Muscle layer of duodenum (tissue), 2 donors: ENCODE measurements at regions not wholly inside any gene's neighbourhood (a gene's known extent, or its start where the extent isn't known, plus 50 kb on each side); places are given as distances from the start of the nearest gene placed in this dataset.
"Not testable (repeated sequence)": the region's sequence is repeated elsewhere in the genome, so short reads cannot be mapped to it uniquely, and the experiment has no call there.

Source experiments
- H3K27ac ChIP-seq: one replicate; pipeline ENCODE4 v1.7.0; 2013; ENCODE audit warnings: mild to moderate bottlenecking, low read length
- H3K27me3 ChIP-seq: one replicate; pipeline ENCODE4 v1.7.0; 2013; ENCODE audit warnings: low read depth, mild to moderate bottlenecking, control low read depth, low read length
- H3K36me3 ChIP-seq, 2 donors: one replicate each; pipeline ENCODE4 v1.7.0; 2013; ENCODE audit warnings: low read length in 2 of 2, control low read depth in 1 of 2, mild to moderate bottlenecking in 1 of 2; ENCODE audit not compliant: insufficient read depth in 2 of 2, control insufficient read depth in 1 of 2
- H3K4me1 ChIP-seq, 2 donors: one replicate each; pipeline ENCODE4 v1.7.0; 2013; ENCODE audit warnings: low read length in 2 of 2, mild to moderate bottlenecking in 2 of 2, control low read depth in 1 of 2, moderate library complexity in 1 of 2; ENCODE audit not compliant: insufficient read depth in 2 of 2, control insufficient read depth in 1 of 2
- H3K4me3 ChIP-seq, 2 donors: one replicate each; pipeline ENCODE4 v1.7.0; 2013; ENCODE audit warnings: low read length in 2 of 2, low read depth in 1 of 2, mild to moderate bottlenecking in 1 of 2
- H3K9me3 ChIP-seq, 2 donors: one replicate each; pipeline ENCODE4 v1.7.0; 2013; ENCODE audit warnings: low read length in 2 of 2, control low read depth in 1 of 2, mild to moderate bottlenecking in 1 of 2; ENCODE audit not compliant: control insufficient read depth in 1 of 2
- donor health status: healthy.

DNA sequence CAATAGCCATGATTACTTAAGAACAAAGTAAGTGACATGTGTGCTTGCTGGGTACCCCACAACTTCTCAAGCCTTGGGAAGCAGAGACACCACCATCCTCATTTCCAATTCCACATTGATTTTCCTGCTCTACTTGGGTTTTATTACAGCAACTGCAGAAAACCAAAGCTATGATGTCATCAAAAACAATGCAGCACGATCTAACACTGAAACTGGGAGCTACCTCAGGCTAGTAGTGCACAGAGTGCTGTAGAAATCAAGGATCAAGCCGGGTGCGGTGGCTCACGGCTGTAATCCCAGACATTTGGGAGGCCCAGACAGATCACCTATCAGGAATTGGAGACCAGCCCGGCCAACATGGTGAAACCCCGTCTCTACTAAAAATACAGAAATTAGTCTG, 174.4 kb upstream of the MSX2 start:
- Histone ChIP-seq H3K9me3 (no peaks in the 10 kb centered on the region), H3K27ac (no peak overlapping the region), H3K36me3 (no peaks in the 10 kb centered on the region), H3K4me1 (no peaks in the 10 kb centered on the region), H3K4me3 (no peak overlapping the region), H3K27me3 (no peaks in the 10 kb centered on the region)

DNA sequence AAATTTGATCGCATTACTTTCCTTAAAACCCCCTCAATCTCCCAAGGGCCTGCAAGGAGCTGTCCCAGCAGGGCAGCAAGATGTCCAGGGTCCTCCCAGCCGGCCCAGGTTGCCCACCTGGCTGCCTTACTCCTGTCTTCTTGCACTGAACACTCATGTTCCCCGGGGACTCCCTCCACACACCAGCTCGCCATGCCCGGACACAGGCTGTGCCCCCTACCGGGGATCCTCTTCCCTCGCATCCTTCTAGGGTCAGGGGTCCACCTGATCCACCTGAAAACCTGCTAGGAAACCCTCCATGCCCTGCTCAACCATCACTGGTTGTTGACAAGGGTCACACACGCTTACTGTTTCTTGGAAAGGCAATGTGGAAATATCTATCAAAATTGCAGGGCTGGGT, 172.0 kb upstream of the MSX2 start:
- Histone ChIP-seq H3K27me3 (no peaks in the 10 kb centered on the region), H3K36me3 (no peaks in the 10 kb centered on the region), H3K4me1 (no peaks in the 10 kb centered on the region), H3K27ac (no peak overlapping the region), H3K9me3 (no peaks in the 10 kb centered on the region), H3K4me3 (no peak overlapping the region)

DNA sequence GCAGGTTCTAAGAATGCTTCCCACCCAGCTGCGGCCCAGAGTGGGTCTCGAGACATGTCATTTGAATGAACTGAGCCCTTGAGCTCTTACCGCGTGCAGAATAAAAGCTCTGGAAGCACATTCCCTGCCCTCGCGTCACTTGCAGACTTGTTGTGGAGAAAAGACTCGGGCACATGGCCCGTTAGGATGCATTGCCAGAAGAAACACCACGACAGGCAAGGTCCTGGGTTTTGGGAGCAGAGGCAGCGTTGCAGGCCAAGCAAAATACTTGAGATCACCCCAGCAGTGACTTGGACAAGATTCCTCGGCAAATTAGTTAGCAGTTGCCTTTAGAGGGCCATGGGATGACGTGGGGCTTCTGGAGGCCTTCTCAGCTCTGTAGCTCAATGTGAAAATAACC, 170.8 kb upstream of the MSX2 start:
- no peaks in the 10 kb centered on the region for H3K36me3 ChIP-seq
- no peaks in the 10 kb centered on the region for H3K4me1 ChIP-seq
- H3K4me3 ChIP-seq: no peak overlapping the region
- no peaks in the 10 kb centered on the region for H3K27me3 ChIP-seq
- H3K9me3 ChIP-seq: no peaks in the 10 kb centered on the region
- H3K27ac ChIP-seq: no peak overlapping the region

DNA sequence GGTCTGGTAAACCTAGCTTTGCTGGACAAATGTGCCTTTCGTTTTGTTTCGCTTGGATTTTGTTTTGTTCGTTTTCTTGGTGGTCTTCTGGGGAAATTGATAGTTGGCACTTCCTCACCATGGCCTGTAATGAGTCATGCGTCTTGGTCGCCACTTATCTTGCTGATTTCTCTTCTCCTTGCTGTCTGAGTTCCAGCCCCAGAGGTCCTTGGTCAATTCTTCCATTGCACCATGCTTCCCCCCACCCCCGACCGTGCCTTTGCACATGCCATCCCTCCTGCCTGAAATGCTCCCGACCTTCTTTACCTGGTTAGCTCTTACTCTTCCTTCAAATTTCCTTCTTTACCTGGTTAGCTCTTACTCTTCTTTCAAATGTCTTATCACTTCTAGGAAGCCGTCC, 168.7 kb upstream of the MSX2 start:
- Histone ChIP-seq H3K4me1 (no peaks in the 10 kb centered on the region), H3K9me3 (no peaks in the 10 kb centered on the region), H3K27ac (no peak overlapping the region), H3K27me3 (no peaks in the 10 kb centered on the region), H3K4me3 (no peak overlapping the region), H3K36me3 (no peaks in the 10 kb centered on the region)

DNA sequence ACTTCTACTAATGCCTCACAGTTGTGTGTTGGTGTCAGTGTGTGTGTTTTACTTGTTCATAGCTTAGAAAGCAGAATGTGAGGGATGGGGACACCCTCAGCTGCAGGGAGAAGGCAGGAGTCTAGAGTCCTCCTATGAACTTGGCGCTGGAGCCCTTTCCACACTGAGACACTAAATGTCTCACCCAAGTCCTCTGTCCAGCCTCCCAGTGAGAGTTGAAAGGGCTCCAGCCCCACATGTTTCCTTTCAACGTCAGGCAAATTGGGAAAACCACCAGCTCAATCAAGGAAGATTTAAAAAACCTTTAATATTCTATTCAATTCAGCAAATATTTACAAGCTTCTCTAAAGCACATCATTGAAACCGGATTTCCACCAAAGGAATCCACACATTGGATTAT, 167.6 kb upstream of the MSX2 start:
- no peaks in the 10 kb centered on the region for H3K9me3 ChIP-seq
- no peak overlapping the region for H3K27ac ChIP-seq
- peaks cover 3% of the 10 kb centered on the region for H3K27me3 ChIP-seq
- H3K4me3 ChIP-seq: no peak overlapping the region
- H3K4me1 ChIP-seq: no peaks in the 10 kb centered on the region
- no peaks in the 10 kb centered on the region for H3K36me3 ChIP-seq

DNA sequence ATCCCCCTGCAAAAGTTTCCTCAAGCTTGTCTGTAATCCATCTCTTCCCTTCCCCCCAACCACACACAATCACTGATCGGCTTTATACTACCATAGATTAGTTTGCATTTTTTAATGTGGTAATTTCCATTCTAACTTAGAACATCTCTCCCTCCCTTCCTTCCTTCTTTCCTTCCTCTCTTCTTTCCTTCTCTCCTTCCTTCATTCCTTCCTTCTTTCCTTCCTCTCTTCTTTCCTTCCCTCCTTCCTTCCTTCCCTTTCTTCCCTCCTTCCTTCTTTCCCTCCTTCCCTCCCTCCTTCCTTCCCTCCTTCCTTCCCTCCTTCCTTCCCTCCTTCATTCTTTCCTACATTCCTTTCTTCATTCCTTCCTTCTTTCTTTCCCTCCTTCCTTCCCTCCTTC, 166.2 kb upstream of the MSX2 start:
- Histone ChIP-seq H3K27me3 (peaks cover 3% of the 10 kb centered on the region), H3K4me3 (no peak overlapping the region), H3K4me1 (no peaks in the 10 kb centered on the region), H3K9me3 (no peaks in the 10 kb centered on the region), H3K27ac (no peak overlapping the region), H3K36me3 (no peaks in the 10 kb centered on the region)

DNA sequence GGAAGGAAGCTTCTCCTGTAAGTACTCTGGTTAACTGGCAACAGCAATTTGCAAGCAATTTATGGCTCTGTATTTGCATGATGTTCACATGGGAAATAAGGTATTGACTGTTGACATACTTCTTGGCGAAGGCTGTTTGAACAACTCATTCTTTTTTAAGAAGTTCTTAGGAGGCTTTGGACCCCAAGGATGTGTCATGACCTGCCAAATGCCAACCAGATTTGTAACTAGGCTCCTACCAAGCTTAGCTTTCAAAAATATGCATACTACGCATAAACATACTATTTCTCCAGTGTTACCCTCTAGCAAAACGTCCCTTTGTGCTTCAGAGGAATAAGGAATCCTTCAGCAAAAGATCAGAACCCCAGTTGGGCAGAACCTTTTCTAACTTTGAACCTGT, 165.2 kb upstream of the MSX2 start:
- peaks cover 3% of the 10 kb centered on the region for H3K27me3 ChIP-seq

DNA sequence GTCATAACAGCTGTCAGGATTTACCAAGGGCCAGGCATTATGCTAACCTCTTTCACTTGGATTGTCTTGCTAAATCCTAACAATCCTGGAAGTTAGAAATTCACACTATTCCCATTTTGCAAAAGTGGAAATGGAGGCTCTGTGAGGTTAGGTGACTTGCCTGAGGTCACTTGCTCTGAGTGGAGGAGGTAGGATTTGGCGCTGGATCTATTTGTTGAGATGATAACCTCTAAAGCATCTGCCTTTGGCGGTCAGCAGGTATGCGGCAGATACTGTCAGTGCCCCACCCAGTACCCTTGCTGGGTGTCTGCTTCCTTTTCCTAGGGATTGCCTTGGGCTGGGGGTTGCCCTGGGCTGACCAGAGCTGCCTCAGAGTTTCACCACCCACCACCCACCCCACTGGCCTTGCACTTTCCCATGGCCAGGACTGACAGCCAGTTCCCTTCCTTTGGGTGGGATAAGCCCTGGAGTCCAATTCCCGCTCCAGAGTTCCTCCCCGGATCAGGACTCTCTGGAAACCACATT, 164.8 kb upstream of the MSX2 start:
- peaks cover 3% of the 10 kb centered on the region for H3K27me3 ChIP-seq
- no peaks in the 10 kb centered on the region for H3K4me1 ChIP-seq
- no peaks in the 10 kb centered on the region for H3K9me3 ChIP-seq
- no peak overlapping the region for H3K27ac ChIP-seq
- H3K4me3 ChIP-seq: no peak overlapping the region
- H3K36me3 ChIP-seq: no peaks in the 10 kb centered on the region

More for the DNA sequence above, 165.2 kb upstream of the MSX2 start:
- no peaks in the 10 kb centered on the region for H3K4me1 ChIP-seq
- no peak overlapping the region for H3K27ac ChIP-seq
- no peak overlapping the region for H3K4me3 ChIP-seq
- no peaks in the 10 kb centered on the region for H3K9me3 ChIP-seq
- no peaks in the 10 kb centered on the region for H3K36me3 ChIP-seq

DNA sequence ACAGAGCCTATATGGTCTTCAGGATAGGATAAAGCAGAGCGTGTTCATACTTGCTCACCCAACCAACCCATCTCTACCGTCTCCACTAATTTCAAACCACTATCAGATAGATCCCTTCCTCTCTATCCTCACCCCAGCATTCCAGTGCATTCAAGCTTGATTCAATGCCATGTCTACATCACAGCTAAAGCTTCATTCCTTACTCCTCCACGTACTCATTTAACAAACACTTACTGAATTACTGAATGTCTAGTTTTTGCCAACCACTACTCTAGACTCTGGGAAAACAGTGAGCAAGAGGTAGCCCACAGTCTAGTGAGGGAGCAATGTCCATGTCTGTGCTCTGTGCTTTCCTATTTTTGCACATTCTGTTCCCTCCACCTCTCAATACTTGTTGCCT, 163.5 kb upstream of the MSX2 start:
- no peaks in the 10 kb centered on the region for H3K9me3 ChIP-seq
- H3K4me1 ChIP-seq: no peaks in the 10 kb centered on the region
- H3K27me3 ChIP-seq: peaks cover 3% of the 10 kb centered on the region
- no peaks in the 10 kb centered on the region for H3K36me3 ChIP-seq
- H3K27ac ChIP-seq: no peak overlapping the region
- no peak overlapping the region for H3K4me3 ChIP-seq

DNA sequence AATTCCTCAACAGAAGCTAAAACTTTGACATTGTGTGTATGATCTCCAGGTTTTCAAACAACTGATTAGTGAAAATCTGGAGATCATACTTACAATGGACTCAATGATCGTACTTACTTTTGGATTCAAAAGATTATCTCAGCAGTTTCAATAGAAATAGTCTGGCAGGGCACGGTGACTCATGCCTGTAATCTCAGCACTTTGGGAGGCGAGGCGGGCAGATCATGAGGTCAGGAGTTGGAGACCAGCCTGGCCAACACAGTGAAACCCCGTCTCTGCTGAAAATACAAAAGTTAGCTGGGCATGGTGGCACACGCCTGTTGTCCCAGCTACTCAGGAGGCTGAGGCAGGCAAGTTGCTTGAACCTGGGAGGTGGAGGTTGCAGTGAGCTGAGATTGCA, 161.3 kb upstream of the MSX2 start:
- H3K9me3 ChIP-seq, H3K4me3 ChIP-seq, H3K27ac ChIP-seq, H3K36me3 ChIP-seq, H3K4me1 ChIP-seq, H3K27me3 ChIP-seq: not testable (repeated sequence)

DNA sequence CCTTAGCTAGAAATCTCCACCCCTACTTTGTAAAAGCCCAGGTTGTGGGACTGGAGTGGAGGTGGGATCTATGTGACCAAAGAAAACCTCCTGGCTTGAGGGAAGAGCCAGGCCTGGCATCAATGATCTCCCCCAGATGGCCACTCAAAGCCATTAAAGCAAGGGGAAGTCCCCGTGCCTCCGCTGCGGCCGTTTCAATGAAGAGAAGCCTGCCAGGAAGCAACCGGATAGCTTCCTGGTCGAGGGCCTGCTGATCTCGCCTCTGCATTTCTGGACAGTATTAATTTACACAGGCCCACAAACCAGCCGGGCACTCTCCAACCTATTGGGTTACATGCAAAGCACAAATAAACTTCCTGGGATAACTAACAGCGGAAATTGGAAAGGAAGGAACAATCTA, 160.5 kb upstream of the MSX2 start:
- peaks cover 3% of the 10 kb centered on the region for H3K27me3 ChIP-seq
- no peaks in the 10 kb centered on the region for H3K4me1 ChIP-seq
- H3K9me3 ChIP-seq: no peaks in the 10 kb centered on the region
- no peak overlapping the region for H3K4me3 ChIP-seq
- no peak overlapping the region for H3K27ac ChIP-seq
- no peaks in the 10 kb centered on the region for H3K36me3 ChIP-seq

DNA sequence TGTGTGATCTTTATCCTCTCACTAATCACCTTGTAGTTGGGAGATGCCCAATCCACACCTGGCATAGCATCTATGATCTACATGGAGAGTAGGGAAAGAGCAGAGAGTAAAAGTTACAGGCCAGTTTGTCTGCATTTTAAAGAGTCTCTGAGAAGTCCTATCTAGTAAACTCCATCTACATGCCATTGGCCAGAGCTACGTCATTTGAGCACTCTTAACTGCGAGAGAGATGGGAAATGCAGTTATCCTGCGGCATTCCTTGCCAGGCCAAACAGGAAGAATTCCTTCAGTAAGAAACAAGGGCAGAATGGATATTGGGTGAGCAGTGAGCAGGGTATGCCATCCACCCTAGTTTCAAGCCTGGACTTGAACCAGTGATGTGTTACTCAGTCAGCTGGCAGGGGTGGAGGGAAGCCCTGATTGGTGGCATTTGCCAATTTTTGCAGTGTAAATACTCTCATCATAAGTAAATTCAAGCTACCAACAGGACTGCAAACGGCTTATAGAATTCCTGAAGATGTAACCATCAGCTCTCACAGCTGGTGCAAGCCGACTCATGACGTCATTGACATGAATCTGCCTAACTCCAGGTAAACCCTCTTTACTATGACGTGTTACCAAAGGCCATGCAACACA, 156.8 kb upstream of the MSX2 start:
- Histone ChIP-seq H3K9me3 (no peaks in the 10 kb centered on the region), H3K4me1 (no peaks in the 10 kb centered on the region), H3K4me3 (no peak overlapping the region), H3K36me3 (no peaks in the 10 kb centered on the region), H3K27ac (no peak overlapping the region), H3K27me3 (no peaks in the 10 kb centered on the region)
